Prostate gland (tissue), 2 donors: ENCODE measurements at regions not wholly inside any gene's neighbourhood (a gene's known extent, or its start where the extent isn't known, plus 50 kb on each side); places are given as distances from the start of the nearest gene placed in this dataset.

Experiments used
- CTCF ChIP-seq, 4 experiments: fragments of 200-600 bp in 2 of 4; fragments of 450-650 bp in 2 of 4; sonication (generic) in 2 of 4; IDR thresholded peaks; 1 replicate in 3 of 4; 2 replicates in 1 of 4; pipeline ENCODE4 v1.5.1; 2016 to 2019; ENCODE audit warnings: antibody characterized with exemption in 4 of 4, mild to moderate bottlenecking in 2 of 4, moderate library complexity in 2 of 4
- POLR2A ChIP-seq: fragments of 450-650 bp; IDR thresholded peaks from one replicate; pipeline ENCODE4 v1.6.1; 2016; ENCODE audit warnings: antibody characterized with exemption, mild to moderate bottlenecking

GRCh38 chr2:207352978-207353671 lies 176.6 kb upstream of the CREB1 start:
- no peak for TF ChIP-seq CTCF (IDR thresholded peaks at IDR 0.05)
- no peak for TF ChIP-seq POLR2A
